GM23338 (cell line): ENCODE measurements at regions not wholly inside any gene's neighbourhood (a gene's known extent, or its start where the extent isn't known, plus 50 kb on each side); places are given as distances from the start of the nearest gene placed in this dataset.

Experiments used
- CTCF ChIP-seq, 2 experiments: fragments of 200-600 bp in 1 of 2; sonication (generic) in 1 of 2; conservative IDR thresholded peaks; 2 replicates each; pipeline versions ENCODE4 v1.5.1 to v1.6.1; 2016 to 2017; ENCODE audit warnings: antibody characterized with exemption in 2 of 2, low read depth in 2 of 2, mild to moderate bottlenecking in 2 of 2, moderate library complexity in 1 of 2
- EZH2phosphoT487 ChIP-seq: fragments of 200-600 bp; sonication (generic); IDR thresholded peaks from one replicate; pipeline ENCODE4 v1.8.1; 2018; ENCODE audit warnings: antibody characterized with exemption; ENCODE audit not compliant: unreplicated experiment
- POLR2AphosphoS5 ChIP-seq: IDR thresholded peaks from 2 replicates; pipeline ENCODE4 v1.6.1; 2016; ENCODE audit warnings: antibody characterized with exemption, low read depth

GRCh38 chrX:131915488-131915887 lies 107.6 kb upstream of the STK26 start:
- TF ChIP-seq CTCF (conservative IDR thresholded peaks at IDR 0.05; ENCODE audit: low read depth in 2 of 2) (no peak), POLR2AphosphoS5 (no peak), EZH2phosphoT487 (no peak)
